Left ventricle myocardium inferior (tissue), 1 donor: ENCODE measurements at regions not wholly inside any gene's neighbourhood (a gene's known extent, or its start where the extent isn't known, plus 50 kb on each side); places are given as distances from the start of the nearest gene placed in this dataset.

Experiments used
- DNase-seq: peaks from one replicate; pipeline ENCODE4 v3.0.0-alpha.2; 2020
- H3K27ac ChIP-seq: fragments of 200-600 bp; replicated peaks from 2 replicates; pipeline ENCODE4 v1.8.0; 2021
- H3K27me3 ChIP-seq: fragments of 200-600 bp; 2 replicates; pipeline ENCODE4 v1.8.0; 2021; ENCODE audit warnings: low read depth
- H3K36me3 ChIP-seq: fragments of 200-600 bp; 2 replicates; pipeline ENCODE4 v1.8.0; 2021
- H3K4me1 ChIP-seq: fragments of 200-600 bp; 2 replicates; pipeline ENCODE4 v1.8.0; 2021
- H3K4me3 ChIP-seq: fragments of 200-600 bp; 2 replicates; pipeline ENCODE4 v1.8.0; 2021; ENCODE audit warnings: mild to moderate bottlenecking, moderate library complexity
- H3K9me3 ChIP-seq: fragments of 200-600 bp; replicated peaks from 2 replicates; pipeline ENCODE4 v1.8.0; 2021
- CTCF ChIP-seq: fragments of 200-600 bp; IDR thresholded peaks from 2 replicates; pipeline ENCODE4 v1.8.0; 2021; ENCODE audit warnings: antibody characterized with exemption, mild to moderate bottlenecking, borderline replicate concordance
- intact Hi-C: fragments of 100-400 bp; cut with micrococcal nuclease; formaldehyde crosslinking; loops from one replicate; pipeline ENCODE4 v1.11.0; 2022
- donor health status: DM: no; HTN: yes; CAD: no; lungs with severe emphysema.

DNA sequence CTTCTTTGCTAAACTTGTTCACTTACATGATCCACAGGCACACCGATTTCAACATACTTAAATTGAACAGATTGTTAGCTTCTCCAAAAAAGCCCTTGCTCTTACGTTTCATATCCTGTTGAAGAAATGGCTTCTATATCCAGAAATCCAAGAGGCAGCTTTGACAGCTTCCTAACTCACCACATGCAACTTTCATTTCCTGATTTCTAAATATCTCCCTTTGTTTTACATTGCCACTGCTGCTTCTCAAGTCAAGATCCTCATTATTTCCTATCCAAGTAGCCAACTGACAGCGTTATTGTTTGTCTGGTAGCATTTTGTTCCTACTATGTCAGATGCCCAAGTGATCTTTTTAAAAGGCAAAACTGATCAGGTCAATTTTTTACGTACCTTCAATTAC lies 913.2 kb upstream of the TYRP1 start:
- Histone ChIP-seq H3K27ac (no peak overlapping the region), H3K27me3 (no peaks in the 10 kb centered on the region), H3K36me3 (no peaks in the 10 kb centered on the region), H3K9me3 (peaks cover 8% of the 10 kb centered on the region), H3K4me1 (no peaks in the 10 kb centered on the region), H3K4me3 (no peak overlapping the region)
- intact Hi-C loops, result no loop called here
- no peak for DNase-seq
- no peak for TF ChIP-seq CTCF

DNA sequence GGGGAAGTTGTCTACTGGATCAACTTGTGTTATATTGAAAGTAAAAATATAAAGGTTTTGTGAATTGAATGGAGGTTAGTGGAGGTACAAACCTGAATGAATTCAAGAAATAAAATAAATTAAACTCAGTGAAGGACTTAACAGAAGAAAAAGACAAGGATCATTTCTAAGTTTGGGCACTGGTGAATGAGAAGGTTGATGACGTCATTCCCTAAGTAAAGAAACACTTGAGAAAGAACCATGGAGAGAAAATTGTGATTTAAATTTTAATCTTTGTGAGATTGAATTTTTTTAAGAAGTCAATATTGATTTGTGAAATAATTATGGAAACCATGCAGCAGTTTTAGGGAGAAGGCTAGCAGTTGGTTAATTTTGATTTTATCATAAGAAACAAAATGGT lies 900.3 kb upstream of the TYRP1 start:
- no peak for DNase-seq
- Histone ChIP-seq H3K4me1 (no peaks in the 10 kb centered on the region), H3K4me3 (no peak overlapping the region), H3K27ac (no peak overlapping the region), H3K27me3 (no peaks in the 10 kb centered on the region), H3K36me3 (no peaks in the 10 kb centered on the region), H3K9me3 (peaks cover 7% of the 10 kb centered on the region)
- intact Hi-C loops, result no loop called here
- TF ChIP-seq CTCF, result no peak

DNA sequence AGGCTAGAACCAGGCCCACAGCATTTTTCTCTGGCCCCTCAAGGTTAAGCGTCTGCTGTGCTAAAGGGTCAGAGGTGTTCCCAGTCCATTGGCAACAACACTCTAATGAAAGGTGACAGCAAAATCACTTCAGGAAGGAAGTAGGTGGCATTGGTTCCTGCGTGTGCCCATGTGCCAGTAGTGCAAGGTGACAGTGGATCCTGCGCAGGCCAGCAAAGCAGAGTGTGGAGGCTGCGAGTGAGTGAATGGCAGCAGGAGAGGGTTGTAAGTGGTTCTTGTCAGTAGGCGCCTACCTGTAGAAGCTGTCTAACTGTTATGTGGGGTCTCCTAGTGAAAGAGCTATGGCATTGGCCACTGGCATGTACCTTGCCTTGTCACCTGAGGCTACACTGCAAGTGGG lies 898.2 kb upstream of the TYRP1 start:
- H3K27me3 ChIP-seq, result no peaks in the 10 kb centered on the region
- TF ChIP-seq CTCF, result no peak
- intact Hi-C loops, result no loop called here
- no peak for DNase-seq
- H3K9me3 ChIP-seq, result peaks cover 7% of the 10 kb centered on the region
- no peaks in the 10 kb centered on the region for H3K4me1 ChIP-seq
- no peak overlapping the region for H3K27ac ChIP-seq
- no peak overlapping the region for H3K4me3 ChIP-seq
- H3K36me3 ChIP-seq, result no peaks in the 10 kb centered on the region

GRCh38 chr9:11805969-11806368 lies 887.2 kb upstream of the TYRP1 start:
- H3K27ac ChIP-seq, result no peak overlapping the region
- no peaks in the 10 kb centered on the region for H3K4me1 ChIP-seq
- H3K27me3 ChIP-seq, result no peaks in the 10 kb centered on the region
- intact Hi-C loops, result loop anchor here (10.0 kb wide), 1 partner anchor 59 kb away; no protein-coding TSS in a partner anchor
- no peak for TF ChIP-seq CTCF
- peaks cover 16% of the 10 kb centered on the region for H3K9me3 ChIP-seq
- no peak overlapping the region for H3K4me3 ChIP-seq
- H3K36me3 ChIP-seq, result no peaks in the 10 kb centered on the region
- DNase-seq, result no peak

DNA sequence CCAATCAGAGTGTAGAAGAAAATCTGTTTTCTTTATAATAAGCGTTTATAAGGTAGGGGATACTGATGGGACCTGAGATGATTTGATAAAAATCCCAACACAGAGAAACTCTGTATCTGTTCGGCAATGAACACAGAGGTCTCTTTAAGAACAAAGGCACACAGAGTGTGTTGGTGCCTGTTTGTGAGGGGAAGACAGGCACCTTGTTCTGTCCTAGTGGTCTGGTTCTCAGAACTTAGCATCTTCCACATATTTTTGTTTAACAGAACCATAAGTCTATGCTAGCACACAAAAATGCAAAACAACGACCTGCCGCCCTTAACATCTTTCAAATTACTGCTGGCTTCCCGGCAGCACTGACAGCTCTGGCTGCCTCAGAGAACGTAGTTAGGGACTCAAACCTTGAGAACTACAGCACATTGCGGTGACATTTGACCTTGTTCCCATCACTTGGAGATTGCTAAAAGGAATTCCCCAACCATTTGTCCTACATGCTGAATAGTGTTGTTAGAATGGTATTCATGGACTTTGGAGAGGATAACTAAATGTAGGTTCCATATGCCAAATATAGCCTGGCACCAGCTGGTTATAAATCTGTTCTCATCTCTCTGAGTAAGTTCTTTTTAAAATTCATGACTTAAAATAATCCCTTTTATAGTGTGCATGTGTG lies 871.7 kb upstream of the TYRP1 start:
- no peak overlapping the region for H3K27ac ChIP-seq
- no peaks in the 10 kb centered on the region for H3K36me3 ChIP-seq
- no peaks in the 10 kb centered on the region for H3K4me1 ChIP-seq
- no peak for DNase-seq
- intact Hi-C loops, result no loop called here
- H3K27me3 ChIP-seq, result no peaks in the 10 kb centered on the region
- H3K4me3 ChIP-seq, result no peak overlapping the region
- no peak for TF ChIP-seq CTCF
- no peaks in the 10 kb centered on the region for H3K9me3 ChIP-seq
